Fibroblast of the aortic adventitia (primary cell): ENCODE measurements at regions not wholly inside any gene's neighbourhood (a gene's known extent, or its start where the extent isn't known, plus 50 kb on each side); places are given as distances from the start of the nearest gene placed in this dataset. TPM values are rescaled to one million over a fixed set of nuclear protein-coding genes. Genes with fewer than 3 reads are reported as not detected.
A peak's percentile ranks its signal among the peaks of the same experiment; 100 is the strongest.

Experiments
- DNase-seq: peaks from one replicate; pipeline ENCODE4 v3.0.0-alpha.2; 2010; ENCODE audit warnings: low read depth
- H3K4me3 ChIP-seq: 2 replicates; pipeline ENCODE4 v1.5.1; 2011; ENCODE audit warnings: low read depth, mild to moderate bottlenecking, control low read depth, low read length, moderate library complexity
- CTCF ChIP-seq: IDR thresholded peaks from 2 replicates; pipeline ENCODE4 v1.5.1; 2011; ENCODE audit warnings: mild to moderate bottlenecking, low read length, control low read depth, inconsistent platforms; ENCODE audit not compliant: insufficient read depth
- small RNA-seq: library from RNA; depleted of rRNA; stranded (forward); fragments of <200 nt; gene quantifications from one replicate; pipeline ENCODE3, GENCODE V24; 2012

- no peak overlapping the region for H3K4me3 ChIP-seq
- DNase-seq, result no peak
- no peak for TF ChIP-seq CTCF
These were observed 60.1 kb upstream of the PFN2 start for GRCh38 chr3:150030841-150031240.

- TF ChIP-seq CTCF, result no peak
- DNase-seq, result no peak
- no peak overlapping the region for H3K4me3 ChIP-seq
These were observed 52.5 kb upstream of the PFN2 start for GRCh38 chr3:150023239-150023636.

- no peak for TF ChIP-seq CTCF
- no peak overlapping the region for H3K4me3 ChIP-seq
- DNase-seq, result peak; percentile 33
These were observed 51.9 kb upstream of the PFN2 start for GRCh38 chr3:150022381-150023238.

GRCh38 chr3:150020527-150020926 lies 49.8 kb upstream of the PFN2 start:
- H3K4me3 ChIP-seq, result no peak overlapping the region
- DNase-seq, result peak; percentile 43

More at GRCh38 chr3:150020527-150020926, 49.8 kb upstream of the PFN2 start:
- no peak for TF ChIP-seq CTCF

Small RNA genes in the stretch of these regions (small RNA-seq; reads per million reads assigned to genes)
- gene RF00004 (not detected), gene RPL32P9 (not detected)
